ENCODE measurements at regions not wholly inside any gene's neighbourhood (a gene's known extent, or its start where the extent isn't known, plus 50 kb on each side); places are given as distances from the start of the nearest gene placed in this dataset.
"Not testable (repeated sequence)": the region's sequence is repeated elsewhere in the genome, so short reads cannot be mapped to it uniquely, and the experiment has no call there.

DNA sequence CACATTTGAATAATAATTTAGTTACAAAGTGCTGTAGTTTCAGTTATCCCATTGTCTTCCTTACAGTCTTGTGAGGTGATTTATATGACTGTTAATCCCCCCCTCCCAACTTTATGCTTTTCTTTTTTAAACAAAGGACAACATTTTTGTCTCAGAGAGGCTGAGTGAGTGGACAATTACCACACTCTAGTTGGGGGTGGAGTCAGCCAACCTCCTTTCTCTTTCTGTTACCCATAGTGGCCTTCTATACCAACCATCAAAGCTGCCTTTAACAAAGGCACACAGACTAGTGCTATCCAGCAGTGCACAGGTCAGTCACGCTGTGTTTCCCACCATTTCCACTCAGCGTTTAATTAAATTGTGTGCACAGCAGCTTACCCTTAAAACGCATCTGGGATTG is 114.3 kb upstream of the SPATA31A3 start:
- 75% methylated on average over 2 of the region's 3 CpGs for WGBS (ENCODE audit: insufficient coverage)
- H3K9me3 ChIP-seq (ENCODE audit: control insufficient read depth, insufficient read depth, low read length); H3K4me3 ChIP-seq (ENCODE audit: low read length); H3K36me3 ChIP-seq (ENCODE audit: control insufficient read depth, insufficient read depth, low read length); H3K27me3 ChIP-seq (ENCODE audit: control insufficient read depth, insufficient read depth, low read length); H3K4me1 ChIP-seq (ENCODE audit: control insufficient read depth, insufficient read depth, low read length); DNase-seq; H3K9me3 Mint-ChIP-seq; H3K27me3 Mint-ChIP-seq (ENCODE audit: low read depth in 2 of 2); H3K27ac Mint-ChIP-seq; H3K36me3 Mint-ChIP-seq; H3K4me1 Mint-ChIP-seq; ATAC-seq; H3K4me3 Mint-ChIP-seq; H3K27ac ChIP-seq (ENCODE audit: low read length); intact Hi-C loops (cut with micrococcal nuclease): not testable (repeated sequence)

DNA sequence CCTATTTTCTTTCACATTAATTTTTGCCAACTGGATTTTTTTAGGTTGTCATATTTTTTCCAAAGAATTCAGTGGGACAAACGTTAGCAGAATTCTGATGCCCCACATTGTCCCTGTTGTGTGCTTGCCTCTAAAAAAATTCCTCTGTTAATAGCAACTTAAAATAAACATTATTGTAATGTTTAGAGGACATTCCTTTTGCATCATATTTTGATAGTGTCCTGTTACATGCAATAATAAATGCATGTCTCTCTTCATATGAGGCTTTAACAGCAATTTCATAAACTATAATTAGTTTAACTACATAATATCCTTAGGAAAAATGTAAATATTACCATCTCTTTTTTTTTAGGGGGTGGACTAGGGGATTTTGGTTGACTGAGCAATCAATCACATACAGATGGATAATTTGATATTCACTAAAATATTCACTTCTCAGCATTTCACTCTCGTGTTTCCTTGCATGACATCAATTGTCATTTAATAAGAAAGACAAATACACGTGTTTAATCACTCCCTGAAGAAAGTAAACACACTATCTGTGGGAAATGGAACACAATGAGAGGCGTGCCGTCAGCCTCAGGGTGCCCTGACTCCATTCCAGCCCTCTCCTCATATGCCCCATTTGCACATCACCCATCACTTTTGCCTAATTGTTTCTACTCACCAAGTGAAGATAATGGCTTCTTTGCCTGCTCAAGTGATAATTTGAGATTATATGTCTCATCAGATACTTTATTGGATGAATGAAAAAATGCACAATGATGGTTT is 110.3 kb upstream of the SPATA31A3 start:
- H3K27me3 ChIP-seq (ENCODE audit: control insufficient read depth, insufficient read depth, low read length); H3K36me3 ChIP-seq (ENCODE audit: control insufficient read depth, insufficient read depth, low read length); H3K4me3 ChIP-seq (ENCODE audit: low read length); intact Hi-C loops (cut with micrococcal nuclease); ATAC-seq; H3K4me3 Mint-ChIP-seq; H3K27me3 Mint-ChIP-seq (ENCODE audit: low read depth in 2 of 2); H3K4me1 Mint-ChIP-seq; H3K9me3 Mint-ChIP-seq; H3K4me1 ChIP-seq (ENCODE audit: control insufficient read depth, insufficient read depth, low read length); H3K27ac Mint-ChIP-seq; H3K36me3 Mint-ChIP-seq; H3K27ac ChIP-seq (ENCODE audit: low read length); DNase-seq; H3K9me3 ChIP-seq (ENCODE audit: control insufficient read depth, insufficient read depth, low read length): not testable (repeated sequence)
- no CpG with 5 or more reads among the region's 5 CpGs for WGBS (ENCODE audit: insufficient coverage)

DNA sequence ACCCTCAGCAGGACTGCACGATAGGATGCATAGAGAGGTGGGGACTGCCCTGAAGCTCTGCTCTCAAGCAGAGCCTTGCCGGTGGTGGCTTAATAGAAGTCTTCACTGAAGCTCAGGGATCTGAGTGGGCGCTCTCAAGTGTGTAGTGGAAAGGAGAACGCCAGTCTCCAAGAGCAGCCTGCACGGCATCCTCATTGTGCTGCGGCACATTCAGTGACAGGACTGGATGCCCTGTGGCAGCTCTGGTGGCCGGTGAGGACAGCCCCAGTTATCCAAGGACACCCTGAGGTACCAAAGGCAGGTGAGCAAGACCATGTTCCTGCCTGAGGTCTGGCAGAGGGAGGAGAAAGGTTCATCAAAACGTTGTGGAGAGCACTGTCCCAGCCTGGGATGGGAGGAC is 98.8 kb upstream of the SPATA31A3 start:
- H3K4me3 Mint-ChIP-seq; H3K27me3 Mint-ChIP-seq (ENCODE audit: low read depth in 2 of 2); H3K36me3 ChIP-seq (ENCODE audit: control insufficient read depth, insufficient read depth, low read length); DNase-seq; H3K36me3 Mint-ChIP-seq; H3K27ac ChIP-seq (ENCODE audit: low read length); H3K27me3 ChIP-seq (ENCODE audit: control insufficient read depth, insufficient read depth, low read length); H3K4me1 Mint-ChIP-seq; H3K4me3 ChIP-seq (ENCODE audit: low read length); intact Hi-C loops (cut with micrococcal nuclease); ATAC-seq; H3K9me3 ChIP-seq (ENCODE audit: control insufficient read depth, insufficient read depth, low read length); H3K9me3 Mint-ChIP-seq; H3K4me1 ChIP-seq (ENCODE audit: control insufficient read depth, insufficient read depth, low read length); H3K27ac Mint-ChIP-seq: not testable (repeated sequence)
- 78% methylated on average over 7 of the region's 8 CpGs for WGBS (ENCODE audit: insufficient coverage)

DNA sequence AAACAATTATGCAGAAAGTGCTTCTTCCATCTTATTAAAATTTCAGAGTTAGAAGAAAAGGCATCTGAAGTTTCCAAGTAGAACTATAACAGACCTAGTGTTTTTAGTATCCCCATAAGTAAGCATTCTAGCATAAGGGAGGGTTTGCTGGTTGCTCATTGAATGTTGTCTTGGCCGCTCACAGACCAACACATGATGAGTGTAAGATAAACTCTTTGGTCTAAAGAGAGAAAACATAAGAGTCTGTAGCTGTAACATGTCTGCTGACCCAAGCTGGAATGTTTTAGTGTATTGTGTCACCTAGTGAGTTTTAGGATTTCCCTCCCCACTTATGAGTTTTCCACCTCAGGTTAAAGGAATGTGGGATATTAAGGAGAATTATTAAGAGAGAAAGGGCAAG is 94.5 kb upstream of the SPATA31A3 start:
- H3K4me3 Mint-ChIP-seq; H3K9me3 Mint-ChIP-seq; ATAC-seq; DNase-seq; H3K36me3 ChIP-seq (ENCODE audit: control insufficient read depth, insufficient read depth, low read length); H3K36me3 Mint-ChIP-seq; H3K27ac ChIP-seq (ENCODE audit: low read length); H3K27ac Mint-ChIP-seq; H3K9me3 ChIP-seq (ENCODE audit: control insufficient read depth, insufficient read depth, low read length); H3K4me3 ChIP-seq (ENCODE audit: low read length); H3K27me3 Mint-ChIP-seq (ENCODE audit: low read depth in 2 of 2); H3K4me1 Mint-ChIP-seq; intact Hi-C loops (cut with micrococcal nuclease); H3K27me3 ChIP-seq (ENCODE audit: control insufficient read depth, insufficient read depth, low read length); H3K4me1 ChIP-seq (ENCODE audit: control insufficient read depth, insufficient read depth, low read length): not testable (repeated sequence)
- WGBS (ENCODE audit: insufficient coverage) = no CpG with 5 or more reads among the region's 1 CpG

DNA sequence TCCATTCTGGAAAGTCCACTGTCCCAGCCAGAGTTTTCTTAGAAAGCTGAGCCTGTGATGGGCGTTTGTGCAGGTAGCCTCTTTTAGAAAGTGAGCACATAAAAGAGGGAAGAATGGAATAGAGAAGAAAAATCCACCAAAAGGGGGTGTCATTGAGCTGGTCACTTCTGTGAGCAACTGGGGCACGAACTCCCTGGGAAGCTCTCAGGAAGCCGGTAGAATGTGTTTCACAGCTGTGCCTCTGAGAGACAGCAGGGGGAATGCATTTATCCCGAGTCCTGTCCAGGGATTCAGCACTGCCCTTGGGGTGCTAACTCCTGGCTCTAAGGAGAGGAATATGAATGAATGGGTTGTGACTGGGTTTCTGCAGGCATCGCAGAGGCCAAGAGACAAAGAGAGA is 73.8 kb upstream of the SPATA31A3 start:
- intact Hi-C loops (cut with micrococcal nuclease); H3K27me3 Mint-ChIP-seq (ENCODE audit: low read depth in 2 of 2); H3K9me3 ChIP-seq (ENCODE audit: control insufficient read depth, insufficient read depth, low read length); H3K27ac ChIP-seq (ENCODE audit: low read length); H3K4me3 ChIP-seq (ENCODE audit: low read length); ATAC-seq; H3K27ac Mint-ChIP-seq; H3K27me3 ChIP-seq (ENCODE audit: control insufficient read depth, insufficient read depth, low read length); H3K4me1 Mint-ChIP-seq; H3K4me1 ChIP-seq (ENCODE audit: control insufficient read depth, insufficient read depth, low read length); H3K36me3 ChIP-seq (ENCODE audit: control insufficient read depth, insufficient read depth, low read length); H3K9me3 Mint-ChIP-seq; H3K4me3 Mint-ChIP-seq; DNase-seq; H3K36me3 Mint-ChIP-seq: not testable (repeated sequence)
- WGBS (ENCODE audit: insufficient coverage) = 55% methylated on average over 2 of the region's 5 CpGs

DNA sequence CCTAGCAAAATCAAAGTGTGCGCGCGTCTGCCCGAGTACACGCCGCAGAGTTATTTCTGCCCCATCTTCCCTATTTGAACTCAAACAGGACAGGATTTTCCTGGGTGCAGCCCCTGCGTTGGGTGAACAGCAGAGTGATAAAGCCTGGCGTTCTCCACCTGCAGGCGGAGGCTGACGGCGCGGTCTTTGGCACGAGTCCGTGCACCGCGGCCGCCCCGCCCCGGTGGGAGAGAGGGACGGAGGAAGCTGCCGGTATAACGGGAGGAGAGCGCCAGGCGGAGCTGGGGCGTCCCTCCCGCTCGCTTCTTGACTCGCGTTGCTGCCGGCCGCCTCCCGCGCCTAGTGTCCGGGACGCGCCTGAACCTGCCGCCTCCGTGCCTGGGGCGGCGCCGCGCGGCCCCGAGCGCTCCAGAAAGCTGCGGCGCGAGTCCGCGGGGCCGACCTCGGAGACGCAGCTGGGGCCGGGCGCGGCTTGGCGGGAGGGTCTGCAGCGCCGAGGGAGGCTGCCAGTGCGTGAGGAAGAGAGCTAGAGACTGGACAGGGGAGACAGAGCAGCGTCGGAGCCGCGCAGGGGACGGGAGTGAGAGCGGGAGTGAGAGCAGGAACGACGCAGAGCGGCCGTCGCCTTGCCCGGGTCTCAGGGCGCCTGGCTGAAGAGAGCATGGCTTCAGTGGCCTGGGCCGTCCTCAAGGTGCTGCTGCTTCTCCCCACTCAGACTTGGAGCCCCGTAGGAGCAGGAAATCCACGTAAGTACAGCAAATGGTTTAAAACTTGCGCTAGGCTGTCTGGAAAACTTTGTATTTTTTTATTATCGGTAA is 66.8 kb upstream of the SPATA31A3 start:
- DNase-seq; H3K36me3 Mint-ChIP-seq; H3K27me3 Mint-ChIP-seq (ENCODE audit: low read depth in 2 of 2); H3K9me3 ChIP-seq (ENCODE audit: control insufficient read depth, insufficient read depth, low read length); H3K36me3 ChIP-seq (ENCODE audit: control insufficient read depth, insufficient read depth, low read length); H3K4me3 Mint-ChIP-seq; intact Hi-C loops (cut with micrococcal nuclease); H3K27ac ChIP-seq (ENCODE audit: low read length); ATAC-seq; H3K27me3 ChIP-seq (ENCODE audit: control insufficient read depth, insufficient read depth, low read length); H3K4me3 ChIP-seq (ENCODE audit: low read length); H3K4me1 Mint-ChIP-seq; H3K9me3 Mint-ChIP-seq; H3K4me1 ChIP-seq (ENCODE audit: control insufficient read depth, insufficient read depth, low read length); H3K27ac Mint-ChIP-seq: not testable (repeated sequence)
- WGBS (ENCODE audit: insufficient coverage) = 5% methylated on average over 3 of the region's 78 CpGs
